Right cardiac atrium (tissue), 5 donors: ENCODE measurements at regions not wholly inside any gene's neighbourhood (a gene's known extent, or its start where the extent isn't known, plus 50 kb on each side); places are given as distances from the start of the nearest gene placed in this dataset.
A peak's percentile ranks its signal among the peaks of the same experiment; 100 is the strongest.

Source experiments
- ATAC-seq, 2 donors: fragments of 200-7000 bp; cut with Tn5 transposase; one replicate each; pipeline versions ENCODE4 v1.8.0 to v1.9.1; 2020; ENCODE audit warnings: moderate library complexity in 2 of 2, mild to moderate bottlenecking in 1 of 2
- DNase-seq, 3 donors: peaks; one replicate each; pipeline ENCODE4 v3.0.0-alpha.2; 2020
- H3K27ac ChIP-seq: one replicate; pipeline ENCODE4 v1.5.1; 2013; ENCODE audit warnings: mild to moderate bottlenecking, low read length, control low read depth, moderate library complexity
- H3K27me3 ChIP-seq: one replicate; pipeline ENCODE4 v1.6.1; 2013; ENCODE audit not compliant: control insufficient read depth, insufficient read depth
- H3K4me1 ChIP-seq: one replicate; pipeline ENCODE4 v1.6.1; 2013; ENCODE audit warnings: low read length; ENCODE audit not compliant: control insufficient read depth, insufficient read depth
- H3K4me3 ChIP-seq: one replicate; pipeline ENCODE4 v1.5.1; 2013; ENCODE audit warnings: low read length, control low read depth
- H3K9me3 ChIP-seq: one replicate; pipeline ENCODE4 v1.6.1; 2013; ENCODE audit warnings: low read length; ENCODE audit not compliant: control insufficient read depth
- WGBS: extraction: QIAGEN DNeasy Blood & Tissue Kit; methylation state at CpG from one replicate; pipeline ENCODE4 v1.1.7; 2013; 5-methylcytosine and 5-hydroxymethylcytosine counted together
- intact Hi-C, 4 donors: fragments of 100-400 bp; cut with DNase I; formaldehyde crosslinking; loops; one replicate each; pipeline versions ENCODE4 v1.11.0 to v1.14.0; 2022 to 2023
- donor health status: healthy with polysubstance abuse.
- donor health status: DM: no; HTN: yes; CAD: no.
- donor health status: DM: no; HTN: no; CAD: no.
- donor health status: DM: no; HTN: yes; CAD: no; lungs with severe emphysema.
- donor health status: DM: yes; HTN: yes; CAD: no.

DNA sequence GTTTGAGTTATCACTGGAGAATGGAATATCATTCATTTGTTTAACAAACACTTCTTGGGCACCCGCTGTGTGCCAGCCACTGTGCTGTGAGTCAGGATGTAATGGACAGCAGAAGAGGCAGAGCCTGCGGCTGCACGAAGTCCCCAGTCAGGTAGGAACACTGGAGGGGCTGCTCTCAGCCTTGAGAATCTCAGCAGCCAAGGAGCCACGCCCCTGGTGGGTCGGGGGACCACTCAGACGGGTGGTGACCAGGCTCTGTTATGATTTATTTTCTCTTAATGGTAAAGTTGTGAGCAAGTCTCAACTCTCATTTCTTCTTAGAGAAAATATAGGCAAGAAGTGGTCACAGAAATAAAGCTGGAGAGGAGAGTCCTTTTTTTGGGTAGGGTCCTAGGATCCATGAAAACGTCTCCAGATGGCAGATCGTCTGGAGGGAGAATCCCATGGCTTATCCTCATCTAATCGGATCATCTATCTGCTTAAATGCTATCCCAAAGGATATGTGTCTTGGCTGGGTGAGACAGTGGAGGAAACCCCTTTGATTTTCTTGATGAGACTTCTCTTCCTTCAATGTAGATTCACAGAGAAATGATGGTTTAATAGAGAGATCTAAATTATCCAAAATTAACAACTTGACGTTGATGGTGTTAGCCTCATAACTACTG is 129.1 kb upstream of the LGALSL start:
- Histone ChIP-seq H3K27ac (no peak overlapping the region), H3K27me3 (no peaks in the 10 kb centered on the region), H3K9me3 (no peaks in the 10 kb centered on the region), H3K4me3 (no peak overlapping the region), H3K4me1 (peaks cover 2% of the 10 kb centered on the region)
- no peak for DNase-seq
- ATAC-seq = no peak
- intact Hi-C loops = loop anchor here (5.0 to 10.0 kb wide), 3 partner anchors 273 to 550 kb away; no protein-coding TSS in a partner anchor
- WGBS = 88% methylated on average over 10 of the region's 10 CpGs

DNA sequence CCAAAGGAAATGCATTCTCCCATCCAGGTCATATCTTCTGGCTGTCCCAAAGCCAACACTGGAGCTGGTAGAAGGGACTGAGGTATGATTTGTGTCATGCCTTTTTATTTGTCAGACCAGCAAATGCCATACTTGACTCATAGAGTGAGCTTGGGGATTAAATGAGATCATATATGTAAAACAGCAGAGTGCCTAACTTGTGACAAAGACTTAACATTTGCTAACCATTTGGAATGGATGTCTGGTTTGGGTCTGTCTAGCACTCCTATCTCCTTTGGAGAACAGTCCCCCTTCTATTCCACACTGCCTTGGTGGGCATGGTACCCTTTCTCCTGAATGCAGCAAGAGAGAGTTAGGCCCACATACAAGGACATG is 128.5 kb upstream of the LGALSL start:
- Histone ChIP-seq H3K27ac (no peak overlapping the region), H3K27me3 (no peaks in the 10 kb centered on the region), H3K4me1 (peaks cover 2% of the 10 kb centered on the region), H3K4me3 (no peak overlapping the region), H3K9me3 (no peaks in the 10 kb centered on the region)
- ATAC-seq (no peak), DNase-seq (no peak)
- intact Hi-C loops = loop anchor here (5.0 to 10.0 kb wide), 3 partner anchors 273 to 549 kb away; no protein-coding TSS in a partner anchor

DNA sequence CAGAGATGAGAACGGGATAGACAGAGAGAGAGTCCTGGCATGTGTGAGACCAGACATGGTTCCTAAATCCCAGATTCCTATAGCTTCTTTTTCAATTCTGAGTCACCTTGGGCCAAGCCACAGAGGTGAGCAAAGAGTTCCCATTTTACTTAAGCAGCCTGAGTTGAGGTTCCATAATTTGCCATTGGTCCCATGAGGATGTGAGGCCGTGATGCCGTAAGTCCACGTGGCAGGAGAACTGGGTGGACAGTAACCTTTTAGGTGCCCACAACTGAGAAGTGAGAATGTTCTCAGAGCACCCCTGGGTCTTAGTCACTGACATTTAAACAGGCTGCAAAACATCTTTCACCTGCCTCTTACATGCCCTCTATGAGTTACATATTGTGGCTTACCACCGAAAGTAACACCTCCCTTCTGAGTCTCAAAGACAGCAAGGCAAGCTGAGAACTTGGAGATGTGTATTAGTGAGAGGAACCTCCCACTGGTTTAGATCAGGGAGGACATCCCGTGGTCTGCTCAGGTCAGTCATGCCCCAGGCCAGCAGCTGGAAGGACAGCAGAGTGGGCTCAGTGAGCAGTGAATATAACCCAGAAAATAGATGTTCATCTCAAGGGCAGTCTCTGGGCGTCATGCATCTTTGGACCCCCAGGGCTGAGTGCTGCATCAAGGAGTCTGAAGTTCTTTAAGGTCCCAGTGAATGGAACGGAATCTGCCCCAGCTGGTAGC is 127.9 kb upstream of the LGALSL start:
- peaks cover 3% of the 10 kb centered on the region for H3K4me1 ChIP-seq
- intact Hi-C loops = loop anchor here (5.0 to 10.0 kb wide), 3 partner anchors 274 to 549 kb away; no protein-coding TSS in a partner anchor
- DNase-seq = no peak
- no peaks in the 10 kb centered on the region for H3K27me3 ChIP-seq
- H3K9me3 ChIP-seq = no peaks in the 10 kb centered on the region
- no peak for ATAC-seq
- H3K4me3 ChIP-seq = no peak overlapping the region
- WGBS = 90% methylated on average over 8 of the region's 8 CpGs
- no peak overlapping the region for H3K27ac ChIP-seq

DNA sequence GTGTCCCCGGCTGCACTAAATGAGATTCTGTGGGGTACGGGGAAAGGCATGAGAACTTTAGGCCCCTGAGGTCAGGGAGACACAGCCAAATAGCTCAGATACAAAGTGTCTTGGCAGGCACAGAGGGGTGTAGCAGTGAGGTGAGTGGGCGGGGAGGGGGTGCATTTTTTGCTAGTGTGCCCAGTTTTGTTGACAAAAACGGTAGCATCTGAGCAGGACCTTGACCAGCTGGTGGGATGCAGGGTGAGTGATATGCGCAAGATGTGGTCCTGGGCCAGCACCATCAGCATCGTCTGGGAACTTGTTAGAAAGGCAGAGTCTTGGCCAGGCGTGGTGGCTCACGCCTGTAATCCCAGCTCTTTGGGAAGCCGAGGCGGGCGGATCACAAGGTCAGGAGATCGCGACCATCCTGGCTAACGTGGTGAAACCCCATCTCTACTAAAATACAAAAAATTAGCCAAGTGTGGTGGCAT is 127.3 kb upstream of the LGALSL start:
- Histone ChIP-seq H3K4me3 (no peak overlapping the region), H3K4me1 (peaks cover 3% of the 10 kb centered on the region), H3K27me3 (no peaks in the 10 kb centered on the region), H3K9me3 (no peaks in the 10 kb centered on the region), H3K27ac (no peak overlapping the region)
- ATAC-seq = no peak
- no peak for DNase-seq
- WGBS = 91% methylated on average over 14 of the region's 14 CpGs
- intact Hi-C loops = loop anchor here (5.0 to 10.0 kb wide), 3 partner anchors 274 to 548 kb away; no protein-coding TSS in a partner anchor

DNA sequence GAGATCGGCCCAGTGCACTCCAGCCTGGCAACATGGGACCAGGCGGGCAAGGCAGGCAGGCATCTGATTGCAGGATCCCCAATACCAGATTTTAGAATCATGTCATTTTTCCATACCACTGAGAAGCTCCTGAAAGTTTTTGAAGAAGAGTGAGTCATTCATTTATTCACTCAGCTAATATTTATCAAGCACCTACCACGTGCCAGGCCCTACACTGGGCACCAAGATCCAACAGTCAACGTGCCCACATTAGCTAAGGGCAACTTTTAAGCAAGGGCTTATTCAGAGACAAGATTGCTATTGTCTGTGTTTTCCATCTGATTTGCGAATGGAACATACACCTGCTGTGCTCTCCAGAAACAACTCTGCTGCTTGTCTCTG is 126.8 kb upstream of the LGALSL start:
- intact Hi-C loops = loop anchor here (5.0 to 10.0 kb wide), 3 partner anchors 275 to 548 kb away; no protein-coding TSS in a partner anchor
- no peak for ATAC-seq
- Histone ChIP-seq H3K27me3 (no peaks in the 10 kb centered on the region), H3K9me3 (no peaks in the 10 kb centered on the region), H3K27ac (no peak overlapping the region), H3K4me1 (peaks cover 3% of the 10 kb centered on the region), H3K4me3 (no peak overlapping the region)
- no peak for DNase-seq
- 87% methylated on average over 5 of the region's 5 CpGs for WGBS

DNA sequence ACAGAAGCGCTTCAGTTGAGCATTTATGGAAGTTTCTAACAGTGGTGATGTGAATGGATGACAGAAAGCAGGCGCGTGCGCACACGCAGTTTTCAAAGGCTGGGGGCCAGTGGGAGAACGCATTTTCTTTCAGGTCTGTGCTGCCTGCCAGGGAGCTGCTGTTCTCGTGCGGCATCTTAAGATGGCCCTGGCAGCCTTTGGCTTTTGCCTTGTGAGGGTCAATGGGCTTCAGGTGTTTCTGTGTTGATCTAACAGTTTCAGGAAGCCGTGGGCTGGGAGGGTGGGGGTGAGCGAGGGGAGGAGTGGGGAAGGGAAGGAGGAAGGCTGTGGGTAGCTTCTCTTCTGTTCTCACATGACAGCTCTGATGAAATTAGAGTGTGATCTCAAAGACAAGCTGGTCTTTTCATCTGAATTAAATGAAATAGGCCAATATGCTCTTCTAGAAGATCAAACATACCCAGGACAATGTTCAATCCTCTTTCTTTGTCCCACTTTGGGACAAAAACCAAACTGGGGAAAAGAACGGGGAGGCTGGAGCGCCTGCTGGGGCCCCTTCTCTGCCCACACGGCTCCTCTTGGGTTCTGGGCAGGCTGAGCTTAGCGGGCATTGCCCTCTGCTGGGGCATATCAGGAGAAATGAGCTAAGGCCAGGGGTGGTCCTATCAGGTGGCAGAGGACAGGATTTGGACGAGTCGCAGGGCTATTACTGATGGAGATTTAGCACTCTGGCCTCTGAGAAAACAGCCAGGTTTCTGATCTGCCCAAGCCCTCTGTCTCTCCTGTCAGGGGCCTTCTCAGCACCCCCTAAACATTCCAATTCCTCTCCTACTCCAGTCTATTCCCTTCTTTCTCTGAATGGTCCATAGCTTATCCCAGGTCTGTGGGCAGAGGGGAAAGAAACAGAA is 126.2 kb upstream of the LGALSL start:
- ATAC-seq (peak; percentile 57 to 73), DNase-seq (peak; percentile 36 to 80 (median 76))
- WGBS = 49% methylated on average over 16 of the region's 16 CpGs
- H3K4me3 ChIP-seq = no peak overlapping the region
- peaks cover 3% of the 10 kb centered on the region for H3K4me1 ChIP-seq
- no peaks in the 10 kb centered on the region for H3K27me3 ChIP-seq
- H3K9me3 ChIP-seq = no peaks in the 10 kb centered on the region
- intact Hi-C loops = loop anchor here (2.0 to 10.0 kb wide), 4 partner anchors 275 to 547 kb away; no protein-coding TSS in a partner anchor
- H3K27ac ChIP-seq = no peak overlapping the region

DNA sequence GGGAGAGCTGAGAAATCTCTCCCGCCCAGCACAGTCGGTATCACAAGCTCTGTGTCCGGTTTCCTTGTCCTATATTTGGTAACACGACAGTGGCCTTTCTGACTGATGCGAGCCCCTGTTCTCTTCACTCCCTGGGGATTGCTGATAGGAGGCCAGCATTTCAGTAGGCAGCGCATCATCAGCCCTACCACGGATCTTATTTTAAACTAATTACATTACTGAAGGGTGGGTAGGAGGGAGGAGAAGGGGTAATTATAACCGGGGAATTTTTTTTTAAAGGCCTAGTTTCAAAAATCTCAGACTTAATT is 125.6 kb upstream of the LGALSL start:
- H3K4me3 ChIP-seq = no peak overlapping the region
- H3K9me3 ChIP-seq = no peaks in the 10 kb centered on the region
- H3K27me3 ChIP-seq = no peaks in the 10 kb centered on the region
- peaks cover 3% of the 10 kb centered on the region for H3K4me1 ChIP-seq
- ATAC-seq (peak; percentile 14 to 39), DNase-seq (no peak)
- 32% methylated on average over 8 of the region's 8 CpGs for WGBS
- no peak overlapping the region for H3K27ac ChIP-seq
- intact Hi-C loops = loop anchor here (2.0 to 10.0 kb wide), 4 partner anchors 276 to 546 kb away; no protein-coding TSS in a partner anchor

DNA sequence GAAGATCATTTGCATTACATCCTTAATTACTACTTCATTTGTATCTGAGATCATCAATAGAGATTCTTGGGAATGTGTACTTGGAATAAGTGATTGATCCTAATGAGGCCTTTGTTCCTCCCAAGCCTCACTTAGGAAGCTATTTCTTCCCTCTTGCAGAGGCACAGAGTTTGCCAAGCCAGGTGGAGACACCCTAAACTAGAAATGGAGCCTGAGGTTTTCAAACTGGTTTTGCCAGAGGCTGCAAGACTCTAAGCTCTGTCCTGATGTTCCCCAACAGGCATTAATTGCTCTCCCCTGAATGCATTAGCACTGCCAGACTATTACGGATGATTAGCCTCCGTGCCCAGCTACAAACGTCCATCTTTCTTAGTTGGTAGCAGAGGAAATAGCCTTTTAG is 125.2 kb upstream of the LGALSL start:
- ATAC-seq (no peak), DNase-seq (no peak)
- Histone ChIP-seq H3K4me1 (peaks cover 3% of the 10 kb centered on the region), H3K27me3 (no peaks in the 10 kb centered on the region), H3K9me3 (no peaks in the 10 kb centered on the region), H3K4me3 (no peak overlapping the region), H3K27ac (no peak overlapping the region)
- WGBS = 69% methylated on average over 3 of the region's 3 CpGs
- intact Hi-C loops = loop anchor here (2.0 to 10.0 kb wide), 4 partner anchors 276 to 546 kb away; no protein-coding TSS in a partner anchor

DNA sequence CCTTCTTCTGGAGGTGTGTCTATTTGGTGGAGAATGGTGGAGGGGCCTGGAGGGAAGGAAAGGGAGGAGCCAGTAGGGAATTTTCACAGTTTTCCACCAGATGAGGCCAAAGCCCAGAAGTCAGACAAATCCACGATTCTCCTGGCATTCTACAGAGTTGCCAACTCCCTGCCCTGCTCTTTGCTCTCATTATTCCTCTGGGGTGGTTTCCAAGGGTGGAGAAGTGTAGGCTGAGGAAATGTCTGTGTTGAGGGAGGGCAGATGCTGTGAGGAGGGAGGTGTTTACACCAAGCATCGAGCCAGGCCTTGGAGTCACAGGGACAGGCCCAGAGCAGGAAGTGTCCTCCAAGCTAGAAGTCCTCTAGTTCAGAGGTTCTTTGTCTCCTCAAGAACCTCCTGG is 124.1 kb upstream of the LGALSL start:
- no peak overlapping the region for H3K4me3 ChIP-seq
- H3K4me1 ChIP-seq = peaks cover 3% of the 10 kb centered on the region
- peak in 2 of 3 donors; percentile 55 to 76 for DNase-seq
- H3K27ac ChIP-seq = peak overlapping the region; percentile 88
- intact Hi-C loops = loop anchor here (2.0 to 10.0 kb wide), 8 partner anchors 157 to 545 kb away; no protein-coding TSS in a partner anchor
- no peaks in the 10 kb centered on the region for H3K9me3 ChIP-seq
- H3K27me3 ChIP-seq = no peaks in the 10 kb centered on the region
- 29% methylated on average over 2 of the region's 2 CpGs for WGBS
- peak; percentile 84 to 90 for ATAC-seq

DNA sequence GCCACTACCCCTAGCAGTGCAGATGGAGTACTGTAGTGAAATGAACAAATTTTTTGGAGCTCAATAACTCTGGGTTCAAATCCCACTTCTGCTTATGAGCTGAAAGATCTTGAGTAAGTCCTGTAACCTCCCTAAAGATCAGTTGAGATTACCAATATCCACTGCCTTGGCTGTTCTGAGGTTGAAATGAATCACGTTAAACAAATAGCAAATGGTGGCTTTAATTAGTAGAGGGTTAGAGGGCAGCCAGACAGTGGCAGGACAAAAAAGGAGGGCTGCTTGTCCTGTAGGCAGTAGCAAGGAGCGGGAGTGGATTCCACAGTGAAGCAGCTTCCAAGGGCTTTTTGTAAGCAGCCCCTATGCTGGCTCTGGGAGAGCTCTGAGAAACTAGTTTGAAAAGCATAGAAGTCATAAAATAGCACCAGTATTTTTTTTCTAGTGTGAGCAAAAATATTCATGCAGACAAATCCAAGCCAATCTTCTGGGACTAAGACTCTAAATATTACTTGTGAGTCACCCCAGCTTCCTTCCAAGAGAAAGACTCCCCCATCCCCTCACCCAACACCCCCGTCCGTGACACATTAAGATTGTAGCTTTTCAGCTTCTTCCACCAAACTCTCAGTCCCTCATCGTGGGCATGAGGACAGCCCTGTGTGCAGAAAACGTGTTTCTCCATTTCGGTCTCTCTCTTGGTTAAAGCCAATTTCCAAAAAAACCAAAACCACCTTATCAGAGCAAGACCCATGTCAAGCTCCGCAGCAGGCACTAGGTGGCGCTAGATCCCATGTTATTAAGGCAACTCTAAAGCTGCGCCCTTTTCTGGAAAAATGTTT is 123.5 kb upstream of the LGALSL start:
- intact Hi-C loops = loop anchor here (1.0 to 10.0 kb wide), 6 partner anchors 157 to 544 kb away; no protein-coding TSS in a partner anchor
- ATAC-seq = peak; percentile 62 to 70

More for the DNA sequence above, 123.5 kb upstream of the LGALSL start:
- Histone ChIP-seq H3K27me3 (no peaks in the 10 kb centered on the region), H3K4me1 (peaks cover 3% of the 10 kb centered on the region), H3K27ac (peak overlapping the region; percentile 88), H3K9me3 (no peaks in the 10 kb centered on the region), H3K4me3 (peak overlapping the region; percentile 33)
- peak; percentile 78 to 91 (median 85) for DNase-seq
- 8% methylated on average over 10 of the region's 10 CpGs for WGBS
